IMR-90 (cell line): ENCODE measurements at regions not wholly inside any gene's neighbourhood (a gene's known extent, or its start where the extent isn't known, plus 50 kb on each side); places are given as distances from the start of the nearest gene placed in this dataset.

Experiments used
- ATAC-seq: fragments of 200-7000 bp; cut with Tn5 transposase; 2 replicates; pipeline ENCODE4 v1.9.1; 2020; ENCODE audit warnings: low read depth, mild to moderate bottlenecking, moderate library complexity
- BruUV-seq: library from RNA; stranded (reverse); fragments of 400-500 nt; replicated peaks from 2 replicates; lab custom pipeline; 2021; lab: Mats Ljungman, UMichigan
- CTCF ChIA-PET: fragments of 300-600 bp; formaldehyde crosslinking; extraction: SDS; loops from one replicate; lab custom pipeline; 2021; ENCODE audit warnings: antibody characterized with exemption; lab: Yijun Ruan, JAX
- POLR2A ChIA-PET: fragments of 300-600 bp; sonication (Branson Sonifier 250); formaldehyde crosslinking; loops from one replicate; lab custom pipeline; 2022; ENCODE audit warnings: antibody characterized with exemption; ENCODE audit not compliant: unreplicated experiment; lab: Charles Lee
- DNase-seq: peaks from one replicate; pipeline ENCODE4 v3.0.0; 2013
- H2AFZ ChIP-seq: replicated peaks from 2 replicates; pipeline ENCODE3; 2013; ENCODE audit warnings: low read length, mild to moderate bottlenecking; ENCODE audit not compliant: poor library complexity
- H2AK5ac ChIP-seq: 2 replicates; pipeline ENCODE4 v1.6.1; 2013; ENCODE audit warnings: low read depth, low read length, inconsistent platforms
- H2AK9ac ChIP-seq: replicated peaks from 2 replicates; pipeline ENCODE3; 2013; ENCODE audit warnings: mild to moderate bottlenecking, low read depth, low read length, moderate library complexity; ENCODE audit not compliant: poor library complexity
- H2BK120ac ChIP-seq: 2 replicates; pipeline ENCODE4 v1.6.1; 2013; ENCODE audit warnings: low read depth, low read length, inconsistent platforms
- H2BK15ac ChIP-seq: 3 replicates; pipeline ENCODE4 v1.6.1; 2013; ENCODE audit warnings: low read depth, low read length, inconsistent platforms
- H2BK20ac ChIP-seq: 2 replicates; pipeline ENCODE4 v1.6.1; 2013; ENCODE audit warnings: low read depth, mild to moderate bottlenecking, inconsistent platforms, low read length, moderate library complexity
- H2BK5ac ChIP-seq: 2 replicates; pipeline ENCODE4 v1.6.1; 2013; ENCODE audit warnings: mild to moderate bottlenecking, low read depth, low read length, inconsistent platforms; ENCODE audit not compliant: poor library complexity, severe bottlenecking
- H3K14ac ChIP-seq: replicated peaks from 2 replicates; pipeline ENCODE4 v1.6.1; 2013; ENCODE audit warnings: low read depth, low read length, inconsistent platforms
- H3K18ac ChIP-seq: 2 replicates; pipeline ENCODE4 v1.6.1; 2013; ENCODE audit warnings: low read depth, low read length, control low read depth
- H3K23ac ChIP-seq: 2 replicates; pipeline ENCODE4 v1.6.1; 2013; ENCODE audit warnings: low read depth, low read length, inconsistent platforms
- H3K27ac ChIP-seq: 2 replicates; pipeline ENCODE4 v1.5.1; 2013; ENCODE audit warnings: mild to moderate bottlenecking, control low read depth, low read length; ENCODE audit not compliant: insufficient read depth
- H3K27me3 ChIP-seq: 2 replicates; pipeline ENCODE4 v1.6.1; 2013; ENCODE audit warnings: low read length; ENCODE audit not compliant: control insufficient read depth, insufficient read depth
- H3K36me3 ChIP-seq: 2 replicates; pipeline ENCODE4 v1.6.1; 2013; ENCODE audit warnings: low read length, mixed read lengths; ENCODE audit not compliant: control insufficient read depth, insufficient read depth
- H3K4ac ChIP-seq: 2 replicates; pipeline ENCODE4 v1.6.1; 2013; ENCODE audit warnings: low read depth, low read length, inconsistent platforms
- H3K4me1 ChIP-seq: 2 replicates; pipeline ENCODE4 v1.6.1; 2013; ENCODE audit warnings: low read length, mixed read lengths; ENCODE audit not compliant: control insufficient read depth, insufficient read depth
- H3K4me2 ChIP-seq: 2 replicates; pipeline ENCODE4 v1.6.1; 2013; ENCODE audit warnings: low read depth, mild to moderate bottlenecking, control low read depth, low read length, moderate library complexity
- H3K4me3 ChIP-seq: 2 replicates; pipeline ENCODE4 v1.5.1; 2013; ENCODE audit warnings: low read depth, mild to moderate bottlenecking, control low read depth, low read length, moderate library complexity; ENCODE audit not compliant: insufficient read depth
- H3K56ac ChIP-seq: 2 replicates; pipeline ENCODE4 v1.6.1; 2013; ENCODE audit warnings: low read length, inconsistent platforms; ENCODE audit not compliant: insufficient read depth; ENCODE audit errors: extremely low read depth
- H3K79me1 ChIP-seq, 2 experiments: 2 replicates each; pipeline ENCODE4 v1.6.1; 2013; ENCODE audit warnings: low read length in 2 of 2, inconsistent platforms in 1 of 2, low read depth in 1 of 2
- H3K9ac ChIP-seq: 2 replicates; pipeline ENCODE4 v1.6.1; 2013; ENCODE audit warnings: low read depth, low read length, control low read depth
- H3K9me1 ChIP-seq: 2 replicates; pipeline ENCODE4 v1.6.1; 2013; ENCODE audit warnings: low read length, inconsistent platforms; ENCODE audit not compliant: insufficient read depth
- H3K9me3 ChIP-seq: 2 replicates; pipeline ENCODE4 v1.6.1; 2013; ENCODE audit warnings: low read length; ENCODE audit not compliant: control insufficient read depth, insufficient read depth
- H4K20me1 ChIP-seq: 2 replicates; pipeline ENCODE4 v1.6.1; 2013; ENCODE audit warnings: low read length, inconsistent platforms; ENCODE audit not compliant: insufficient read depth
- H4K5ac ChIP-seq: 2 replicates; pipeline ENCODE4 v1.6.1; 2013; ENCODE audit warnings: mild to moderate bottlenecking, low read depth, low read length, control low read depth
- H4K8ac ChIP-seq, 2 experiments: 2 replicates each; pipeline ENCODE4 v1.6.1; 2013; ENCODE audit warnings: low read depth in 2 of 2, low read length in 2 of 2, control low read depth in 1 of 2, inconsistent platforms in 1 of 2
- H4K91ac ChIP-seq: 2 replicates; pipeline ENCODE4 v1.6.1; 2013; ENCODE audit warnings: low read depth, low read length, inconsistent platforms; ENCODE audit not compliant: insufficient read depth
- FOS ChIP-seq: fragments of 150-350 bp; IDR thresholded peaks from 2 replicates; pipeline ENCODE4 v1.6.1; 2016; ENCODE audit warnings: low read depth, low read length
- RFX5 ChIP-seq: IDR thresholded peaks from 2 replicates; pipeline ENCODE4 v1.8.0; 2012; ENCODE audit warnings: low read depth, mild to moderate bottlenecking, low read length, moderate library complexity
- WGBS, 2 experiments: methylation state at CpG; one replicate each; pipeline versions ENCODE4 v1.1.5 to v1.1.7; 2013; ENCODE audit warnings: missing lambda C conversion rate in 2 of 2; ENCODE audit not compliant: insufficient read length in 1 of 2; ENCODE audit errors: extremely low coverage in 2 of 2; 5-methylcytosine and 5-hydroxymethylcytosine counted together
- dilution Hi-C: fragments of 300-500 bp; cut with HindIII; formaldehyde crosslinking; loops from one replicate; pipeline ENCODE4 v1.14.3; 2018; ENCODE audit warnings: low sequenced_read_pairs; ENCODE audit not compliant: unreplicated experiment
- in situ Hi-C: fragments of 300-500 bp; cut with MboI; formaldehyde crosslinking; loops from 3 replicates; pipeline ENCODE4 v1.14.3; 2019; ENCODE audit warnings: low sequenced_read_pairs, inconsistent platforms, mixed read lengths
- intact Hi-C: fragments of 100-400 bp; cut with micrococcal nuclease; formaldehyde crosslinking; loops from 2 replicates; pipeline ENCODE4 v1.10.0; 2022

DNA sequence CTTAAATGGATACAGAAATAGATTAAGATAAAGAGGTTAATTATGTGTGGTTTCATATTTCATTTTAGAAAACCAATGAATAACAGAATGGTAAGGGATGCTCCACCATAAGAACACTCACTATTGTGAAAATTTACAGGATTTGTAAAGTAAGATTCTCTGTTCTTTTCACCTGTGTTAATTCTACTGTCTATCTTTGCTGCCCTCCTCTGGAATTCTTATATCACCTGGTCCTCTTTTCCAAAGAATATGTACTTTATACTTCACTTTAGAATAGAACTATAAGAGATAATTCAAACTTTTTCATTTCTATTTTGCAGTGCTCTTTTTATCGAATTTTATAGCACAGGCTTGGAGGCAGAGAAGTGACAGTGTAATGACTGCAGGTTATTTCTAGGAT lies 213.4 kb downstream of the LURAP1L start:
- no peak overlapping the region for H4K8ac ChIP-seq
- H2AK9ac ChIP-seq: no peak overlapping the region
- no peaks in the 10 kb centered on the region for H4K20me1 ChIP-seq
- no peak overlapping the region for H3K4me2 ChIP-seq
- H3K56ac ChIP-seq: no peak overlapping the region
- H2BK20ac ChIP-seq: no peak overlapping the region
- H3K9me3 ChIP-seq: no peaks in the 10 kb centered on the region
- H2BK15ac ChIP-seq: no peak overlapping the region
- intact Hi-C loops: no loop called here
- H3K9me1 ChIP-seq: no peaks in the 10 kb centered on the region
- TF ChIP-seq FOS (no peak), RFX5 (no peak)
- peaks cover 2% of the 10 kb centered on the region; the same call in 1 of the 2 replicates for H3K4me1 ChIP-seq
- H2AFZ ChIP-seq: no peak overlapping the region
- ChIA-PET CTCF (no interaction called here), POLR2A (no interaction called here)
- H3K18ac ChIP-seq: no peak overlapping the region
- H3K79me1 ChIP-seq: no peaks in the 10 kb centered on the region
- H3K4me3 ChIP-seq: no peak overlapping the region
- H3K36me3 ChIP-seq: no peaks in the 10 kb centered on the region
- no peak overlapping the region for H2AK5ac ChIP-seq
- H3K14ac ChIP-seq: no peak overlapping the region
- in situ Hi-C loops: no loop called here
- dilution Hi-C loops: no loop called here
- ATAC-seq (no peak), DNase-seq (no peak)
- no CpG with 5 or more reads among the region's 1 CpG for WGBS, 2 experiments
- no peaks in the 10 kb centered on the region for H3K27me3 ChIP-seq
- H3K27ac ChIP-seq: no peak overlapping the region
- no peak overlapping the region for H3K23ac ChIP-seq
- no peak overlapping the region for H3K4ac ChIP-seq
- no peak overlapping the region for H3K9ac ChIP-seq
- no peak overlapping the region for H4K5ac ChIP-seq
- no TSS peak for BruUV-seq
- no peak overlapping the region for H4K91ac ChIP-seq
- no peak overlapping the region for H2BK120ac ChIP-seq
- H2BK5ac ChIP-seq: no peak overlapping the region
